ENCODE measurements at regions not wholly inside any gene's neighbourhood (a gene's known extent, or its start where the extent isn't known, plus 50 kb on each side); places are given as distances from the start of the nearest gene placed in this dataset.

DNA sequence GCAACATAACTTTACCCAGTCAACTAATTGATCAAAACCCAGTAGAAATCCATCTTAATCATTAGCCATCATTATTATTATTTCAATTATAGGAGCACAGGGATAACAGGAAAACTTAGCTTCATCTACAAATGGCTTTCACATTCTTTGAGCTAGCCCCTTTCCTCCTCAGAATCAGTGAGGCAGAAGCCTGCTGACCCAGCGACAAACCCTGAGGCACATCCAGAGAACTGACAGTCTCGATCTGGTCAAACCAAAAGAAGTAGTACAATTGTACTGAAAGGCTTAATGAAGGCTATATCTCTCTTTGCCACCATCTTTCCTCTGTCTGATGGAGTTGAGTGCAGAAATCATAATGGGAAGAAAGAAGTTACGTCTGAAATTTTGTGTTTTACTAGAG, 109.8 kb upstream of the ARID2 start:
- no peak for ATAC-seq
- H3K9me2 ChIP-seq (replicated peaks; ENCODE audit: low read length) = no peaks in the 10 kb centered on the region
- no peaks in the 10 kb centered on the region for H3K9me3 ChIP-seq (ENCODE audit: low read length)
- DNase-seq = no peak
- no peak overlapping the region for H3K4me3 ChIP-seq (ENCODE audit: low read length)
- POLR2A ChIA-PET (ENCODE audit: unreplicated experiment) = no interaction called here
- no peak overlapping the region for H3K27ac ChIP-seq (ENCODE audit: low read length)
- H3K27me3 ChIP-seq (ENCODE audit: low read length) = no peaks in the 10 kb centered on the region
- H3F3A ChIP-seq (ENCODE audit: low read length, unreplicated experiment) = no peaks in the 10 kb centered on the region
- no peaks in the 10 kb centered on the region for H4K20me1 ChIP-seq (ENCODE audit: low read length)
- no peak overlapping the region for H3K9ac ChIP-seq (ENCODE audit: low read length)
- TF ChIP-seq EZH2phosphoT487 (IDR thresholded peaks at IDR 0.05; ENCODE audit: borderline replicate concordance, low read length) (no peak), EZH2 (IDR thresholded peaks at IDR 0.05; ENCODE audit: low read length, unreplicated experiment) (no peak)
- TF ChIP-seq, protein P1, sequence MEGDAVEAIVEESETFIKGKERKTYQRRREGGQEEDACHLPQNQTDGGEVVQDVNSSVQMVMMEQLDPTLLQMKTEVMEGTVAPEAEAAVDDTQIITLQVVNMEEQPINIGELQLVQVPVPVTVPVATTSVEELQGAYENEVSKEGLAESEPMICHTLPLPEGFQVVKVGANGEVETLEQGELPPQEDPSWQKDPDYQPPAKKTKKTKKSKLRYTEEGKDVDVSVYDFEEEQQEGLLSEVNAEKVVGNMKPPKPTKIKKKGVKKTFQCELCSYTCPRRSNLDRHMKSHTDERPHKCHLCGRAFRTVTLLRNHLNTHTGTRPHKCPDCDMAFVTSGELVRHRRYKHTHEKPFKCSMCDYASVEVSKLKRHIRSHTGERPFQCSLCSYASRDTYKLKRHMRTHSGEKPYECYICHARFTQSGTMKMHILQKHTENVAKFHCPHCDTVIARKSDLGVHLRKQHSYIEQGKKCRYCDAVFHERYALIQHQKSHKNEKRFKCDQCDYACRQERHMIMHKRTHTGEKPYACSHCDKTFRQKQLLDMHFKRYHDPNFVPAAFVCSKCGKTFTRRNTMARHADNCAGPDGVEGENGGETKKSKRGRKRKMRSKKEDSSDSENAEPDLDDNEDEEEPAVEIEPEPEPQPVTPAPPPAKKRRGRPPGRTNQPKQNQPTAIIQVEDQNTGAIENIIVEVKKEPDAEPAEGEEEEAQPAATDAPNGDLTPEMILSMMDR (conservative IDR thresholded peaks at IDR 0.05; ENCODE audit: low read depth, low read length) = no peak
- no peaks in the 10 kb centered on the region for H3K79me2 ChIP-seq (ENCODE audit: low read length)
- BruUV-seq (replicated peaks) = no TSS peak
- no peak overlapping the region for H2AFZ ChIP-seq (ENCODE audit: low read length)
- H3K36me3 ChIP-seq (ENCODE audit: low read depth, low read length) = no peaks in the 10 kb centered on the region
- H3K4me1 ChIP-seq (ENCODE audit: insufficient read depth, low read length) = peaks cover 12% of the 10 kb centered on the region
- intact Hi-C loops (cut with micrococcal nuclease) = loop anchor here (5.0 kb wide), 1 partner anchor 53 kb away; no protein-coding TSS in a partner anchor
- no peak overlapping the region for H3K4me2 ChIP-seq (ENCODE audit: low read length)
- CTCF ChIA-PET = no interaction called here

DNA sequence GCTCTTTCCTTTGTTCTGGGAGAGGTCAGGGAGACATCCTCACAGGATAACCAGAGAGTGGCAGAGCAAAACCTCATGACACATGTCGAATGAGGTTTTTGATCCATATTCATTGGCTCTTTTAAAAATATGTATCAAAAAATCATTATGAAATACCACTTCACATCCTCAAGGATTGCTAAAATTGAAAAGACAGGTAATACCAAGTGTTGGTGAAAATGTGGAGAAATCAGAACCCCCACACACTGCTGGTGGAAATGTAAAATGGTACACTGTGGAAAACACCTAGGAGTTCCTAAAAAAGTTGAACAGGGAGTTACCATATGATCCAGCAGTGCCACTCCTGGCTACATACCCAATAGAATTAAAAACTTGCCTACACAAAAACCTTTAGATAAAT, 107.8 kb upstream of the ARID2 start:
- H3K9me3 ChIP-seq (ENCODE audit: low read length) = no peaks in the 10 kb centered on the region
- CTCF ChIA-PET = no interaction called here
- POLR2A ChIA-PET (ENCODE audit: unreplicated experiment) = no interaction called here
- H3K9ac ChIP-seq (ENCODE audit: low read length) = no peak overlapping the region
- no peak overlapping the region for H3K27ac ChIP-seq (ENCODE audit: low read length)
- TF ChIP-seq EZH2 (IDR thresholded peaks at IDR 0.05; ENCODE audit: low read length, unreplicated experiment) (no peak), EZH2phosphoT487 (IDR thresholded peaks at IDR 0.05; ENCODE audit: borderline replicate concordance, low read length) (no peak)
- TF ChIP-seq, protein P1 (conservative IDR thresholded peaks at IDR 0.05; ENCODE audit: low read depth, low read length) = no peak
- no peak overlapping the region for H2AFZ ChIP-seq (ENCODE audit: low read length)
- H3K79me2 ChIP-seq (ENCODE audit: low read length) = no peaks in the 10 kb centered on the region
- H3K4me3 ChIP-seq (ENCODE audit: low read length) = no peak overlapping the region
- ATAC-seq (no peak), DNase-seq (no peak)
- H3K9me2 ChIP-seq (replicated peaks; ENCODE audit: low read length) = no peaks in the 10 kb centered on the region
- no peaks in the 10 kb centered on the region for H3K4me1 ChIP-seq (ENCODE audit: insufficient read depth, low read length)
- H3K27me3 ChIP-seq (ENCODE audit: low read length) = no peaks in the 10 kb centered on the region
- intact Hi-C loops (cut with micrococcal nuclease) = no loop called here
- no TSS peak for BruUV-seq (replicated peaks)
- no peaks in the 10 kb centered on the region for H4K20me1 ChIP-seq (ENCODE audit: low read length)
- H3K4me2 ChIP-seq (ENCODE audit: low read length) = no peak overlapping the region
- H3F3A ChIP-seq (ENCODE audit: low read length, unreplicated experiment) = no peaks in the 10 kb centered on the region
- no peaks in the 10 kb centered on the region for H3K36me3 ChIP-seq (ENCODE audit: low read depth, low read length)

DNA sequence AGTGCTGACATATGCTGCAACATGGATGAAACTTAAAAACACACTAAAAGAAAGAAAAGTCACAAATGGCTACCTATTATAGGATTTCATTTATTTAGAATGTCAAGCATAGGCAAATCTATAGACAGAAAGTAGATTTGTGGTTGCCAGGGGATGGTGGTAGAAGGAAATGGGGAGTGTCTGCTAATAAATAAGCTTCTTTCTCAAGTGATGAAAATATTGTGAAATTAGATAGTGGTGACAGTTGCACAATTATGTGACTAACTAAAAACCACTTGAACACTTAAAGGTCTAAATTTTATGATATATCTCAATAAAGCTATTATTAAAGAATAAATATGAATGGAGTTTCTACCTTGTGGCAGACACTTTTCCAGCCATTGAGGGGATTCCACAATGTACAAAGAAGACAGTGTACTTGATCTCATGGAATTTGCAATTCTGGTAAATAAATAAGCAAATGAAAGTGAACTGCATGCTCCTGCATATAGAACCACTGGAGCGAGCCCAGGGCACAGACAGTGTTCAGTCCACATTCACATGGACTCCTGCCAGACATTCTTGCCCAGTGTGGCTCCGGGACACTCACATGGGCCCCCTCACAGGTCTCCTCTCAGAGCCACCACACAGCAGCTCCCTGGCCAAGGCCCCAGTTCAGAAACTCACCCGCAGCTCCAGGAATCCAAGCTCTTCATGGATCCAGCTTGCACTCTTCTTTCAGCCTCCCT, 107.1 kb upstream of the ARID2 start:
- H3K4me2 ChIP-seq (ENCODE audit: low read length) = no peak overlapping the region
- no peaks in the 10 kb centered on the region for H3K4me1 ChIP-seq (ENCODE audit: insufficient read depth, low read length)
- ChIA-PET CTCF (no interaction called here), POLR2A (ENCODE audit: unreplicated experiment) (no interaction called here)
- no peaks in the 10 kb centered on the region for H3K79me2 ChIP-seq (ENCODE audit: low read length)
- H3K9me2 ChIP-seq (replicated peaks; ENCODE audit: low read length) = no peaks in the 10 kb centered on the region
- H3K9me3 ChIP-seq (ENCODE audit: low read length) = no peaks in the 10 kb centered on the region
- H3K27ac ChIP-seq (ENCODE audit: low read length) = no peak overlapping the region
- H3K9ac ChIP-seq (ENCODE audit: low read length) = no peak overlapping the region
- intact Hi-C loops (cut with micrococcal nuclease) = no loop called here
- DNase-seq (no peak), ATAC-seq (no peak)
- H3K4me3 ChIP-seq (ENCODE audit: low read length) = no peak overlapping the region
- no peaks in the 10 kb centered on the region for H3F3A ChIP-seq (ENCODE audit: low read length, unreplicated experiment)
- H3K27me3 ChIP-seq (ENCODE audit: low read length) = no peaks in the 10 kb centered on the region
- no TSS peak for BruUV-seq (replicated peaks)
- TF ChIP-seq EZH2 (IDR thresholded peaks at IDR 0.05; ENCODE audit: low read length, unreplicated experiment) = no peak
- TF ChIP-seq, protein P1 (conservative IDR thresholded peaks at IDR 0.05; ENCODE audit: low read depth, low read length) = no peak
- no peak for TF ChIP-seq EZH2phosphoT487 (IDR thresholded peaks at IDR 0.05; ENCODE audit: borderline replicate concordance, low read length)
- no peak overlapping the region for H2AFZ ChIP-seq (ENCODE audit: low read length)
- no peaks in the 10 kb centered on the region for H4K20me1 ChIP-seq (ENCODE audit: low read length)
- no peaks in the 10 kb centered on the region for H3K36me3 ChIP-seq (ENCODE audit: low read depth, low read length)

Measured in PC-3 (cell line).